ENCODE measurements at regions not wholly inside any gene's neighbourhood (a gene's known extent, or its start where the extent isn't known, plus 50 kb on each side); places are given as distances from the start of the nearest gene placed in this dataset.

DNA sequence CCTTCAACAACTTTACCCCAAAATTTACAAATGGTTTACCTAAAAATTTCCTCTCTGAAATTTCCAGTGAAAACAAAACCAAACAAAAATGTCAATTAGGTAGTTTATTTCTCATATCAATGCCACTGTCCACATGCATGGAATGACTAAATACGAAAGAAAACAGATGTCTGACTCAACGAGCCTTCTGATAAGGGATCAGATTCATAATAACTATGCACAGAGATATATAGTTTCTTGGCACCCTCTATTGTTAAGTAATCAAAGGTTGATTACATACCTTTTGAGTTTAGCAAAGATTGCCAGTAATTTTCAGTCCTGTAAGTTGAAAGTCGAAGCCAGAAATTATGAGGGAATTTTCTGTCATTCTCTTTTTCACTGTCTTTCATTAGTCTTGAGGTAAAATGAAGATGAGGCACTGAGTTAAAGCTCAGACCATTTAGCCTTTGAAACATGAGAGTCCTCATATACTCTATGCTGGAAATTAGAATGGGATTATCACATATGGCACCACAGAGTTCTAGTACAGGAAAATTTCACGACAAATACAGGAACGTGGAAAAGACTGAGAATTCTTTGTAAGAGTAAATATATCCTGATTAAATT lies 519.1 kb upstream of the ANKRD30A start:
- Histone ChIP-seq H3K4me3 (no peak overlapping the region), H3K27me3 (no peaks in the 10 kb centered on the region), H3K27ac (no peak overlapping the region), H3K4me1 (no peaks in the 10 kb centered on the region), H3K36me3 (no peaks in the 10 kb centered on the region), H3K9me3 (no peaks in the 10 kb centered on the region)
- no peak for DNase-seq
- 66 to 71% methylated on average over 5 of the region's 5 CpGs for WGBS, 2 donors
- TF ChIP-seq, protein P1, sequence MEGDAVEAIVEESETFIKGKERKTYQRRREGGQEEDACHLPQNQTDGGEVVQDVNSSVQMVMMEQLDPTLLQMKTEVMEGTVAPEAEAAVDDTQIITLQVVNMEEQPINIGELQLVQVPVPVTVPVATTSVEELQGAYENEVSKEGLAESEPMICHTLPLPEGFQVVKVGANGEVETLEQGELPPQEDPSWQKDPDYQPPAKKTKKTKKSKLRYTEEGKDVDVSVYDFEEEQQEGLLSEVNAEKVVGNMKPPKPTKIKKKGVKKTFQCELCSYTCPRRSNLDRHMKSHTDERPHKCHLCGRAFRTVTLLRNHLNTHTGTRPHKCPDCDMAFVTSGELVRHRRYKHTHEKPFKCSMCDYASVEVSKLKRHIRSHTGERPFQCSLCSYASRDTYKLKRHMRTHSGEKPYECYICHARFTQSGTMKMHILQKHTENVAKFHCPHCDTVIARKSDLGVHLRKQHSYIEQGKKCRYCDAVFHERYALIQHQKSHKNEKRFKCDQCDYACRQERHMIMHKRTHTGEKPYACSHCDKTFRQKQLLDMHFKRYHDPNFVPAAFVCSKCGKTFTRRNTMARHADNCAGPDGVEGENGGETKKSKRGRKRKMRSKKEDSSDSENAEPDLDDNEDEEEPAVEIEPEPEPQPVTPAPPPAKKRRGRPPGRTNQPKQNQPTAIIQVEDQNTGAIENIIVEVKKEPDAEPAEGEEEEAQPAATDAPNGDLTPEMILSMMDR (IDR thresholded peaks at IDR 0.05): no peak
- TF ChIP-seq POLR2A (IDR thresholded peaks at IDR 0.05): no peak
- intact Hi-C loops (cut with DNase I): no loop called here

DNA sequence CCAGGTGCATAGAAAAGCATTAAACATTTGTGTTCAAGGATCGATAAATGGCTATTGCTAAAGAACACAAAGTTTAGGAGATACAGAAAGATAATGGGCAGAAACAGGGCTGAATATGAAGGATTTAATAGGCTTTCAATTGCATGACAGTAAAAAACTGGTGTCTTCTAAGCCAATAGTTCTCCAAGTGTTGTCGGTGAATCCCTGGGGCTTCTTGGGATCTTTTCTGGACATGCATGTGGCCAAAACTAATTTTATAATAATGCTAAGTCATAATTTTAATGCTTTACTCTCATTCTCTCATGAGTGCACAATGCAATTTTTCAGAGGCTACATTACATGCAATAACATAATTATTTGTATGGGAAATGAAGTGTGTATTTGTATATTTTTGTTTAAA lies 521.1 kb upstream of the ANKRD30A start:
- Histone ChIP-seq H3K27me3 (no peaks in the 10 kb centered on the region), H3K36me3 (no peaks in the 10 kb centered on the region), H3K4me3 (no peak overlapping the region), H3K9me3 (no peaks in the 10 kb centered on the region), H3K27ac (no peak overlapping the region), H3K4me1 (no peaks in the 10 kb centered on the region)
- WGBS, 2 donors: 82 to 85% methylated on average over 2 of the region's 2 CpGs
- intact Hi-C loops (cut with DNase I): no loop called here
- no peak for DNase-seq
- TF ChIP-seq POLR2A (IDR thresholded peaks at IDR 0.05): no peak
- TF ChIP-seq, protein P1 (IDR thresholded peaks at IDR 0.05): no peak

DNA sequence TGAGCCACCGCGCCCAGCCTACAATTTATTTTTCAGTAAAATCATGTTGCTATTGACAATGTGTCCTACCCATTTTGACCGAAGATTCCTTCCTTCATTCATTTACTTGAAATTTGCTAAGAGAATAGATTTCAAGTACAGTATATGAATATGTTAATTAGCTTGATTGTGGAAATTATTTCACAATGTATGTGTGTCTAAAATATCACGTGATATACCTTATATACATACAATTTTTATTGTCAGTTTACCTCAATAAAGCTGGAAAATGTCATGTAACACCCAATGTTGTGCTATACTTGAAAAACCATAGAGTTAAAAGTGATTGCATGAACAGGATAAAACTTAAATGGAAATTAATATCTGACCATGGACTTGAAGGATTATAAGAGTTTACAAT lies 521.7 kb upstream of the ANKRD30A start:
- no peak overlapping the region for H3K4me3 ChIP-seq
- no peak for DNase-seq
- 89 to 98% methylated on average over 4 of the region's 4 CpGs for WGBS, 2 donors
- H3K36me3 ChIP-seq: no peaks in the 10 kb centered on the region
- H3K27ac ChIP-seq: no peak overlapping the region
- no peaks in the 10 kb centered on the region for H3K4me1 ChIP-seq
- H3K27me3 ChIP-seq: no peaks in the 10 kb centered on the region
- intact Hi-C loops (cut with DNase I): no loop called here
- TF ChIP-seq, protein P1 (IDR thresholded peaks at IDR 0.05): no peak
- no peak for TF ChIP-seq POLR2A (IDR thresholded peaks at IDR 0.05)
- H3K9me3 ChIP-seq: no peaks in the 10 kb centered on the region

DNA sequence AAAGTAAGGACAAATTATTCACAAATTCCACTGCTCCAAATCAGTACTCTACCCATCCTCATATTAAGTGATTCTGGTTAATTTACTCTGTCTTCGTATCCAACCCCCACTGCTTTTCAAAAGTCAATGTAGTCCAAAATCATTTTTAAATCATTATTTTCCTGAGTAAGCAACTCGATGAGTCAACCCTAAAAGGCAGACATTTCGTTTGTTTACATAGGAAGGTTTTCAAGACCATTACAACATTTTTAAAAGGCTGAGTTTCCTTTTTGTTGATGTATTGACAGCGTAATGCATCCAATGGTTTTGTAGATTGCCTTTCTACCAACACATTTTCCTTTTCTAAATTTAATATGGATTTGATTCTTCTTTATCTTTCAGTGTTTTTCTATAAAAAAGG lies 523.0 kb upstream of the ANKRD30A start:
- H3K36me3 ChIP-seq: no peaks in the 10 kb centered on the region
- no peaks in the 10 kb centered on the region for H3K4me1 ChIP-seq
- no peaks in the 10 kb centered on the region for H3K9me3 ChIP-seq
- H3K27ac ChIP-seq: no peak overlapping the region
- TF ChIP-seq POLR2A (IDR thresholded peaks at IDR 0.05): no peak
- TF ChIP-seq, protein P1 (IDR thresholded peaks at IDR 0.05): no peak
- no peaks in the 10 kb centered on the region for H3K27me3 ChIP-seq
- intact Hi-C loops (cut with DNase I): no loop called here
- WGBS, 2 donors: 23 to 29% methylated on average over 4 of the region's 4 CpGs
- no peak overlapping the region for H3K4me3 ChIP-seq
- DNase-seq: no peak

DNA sequence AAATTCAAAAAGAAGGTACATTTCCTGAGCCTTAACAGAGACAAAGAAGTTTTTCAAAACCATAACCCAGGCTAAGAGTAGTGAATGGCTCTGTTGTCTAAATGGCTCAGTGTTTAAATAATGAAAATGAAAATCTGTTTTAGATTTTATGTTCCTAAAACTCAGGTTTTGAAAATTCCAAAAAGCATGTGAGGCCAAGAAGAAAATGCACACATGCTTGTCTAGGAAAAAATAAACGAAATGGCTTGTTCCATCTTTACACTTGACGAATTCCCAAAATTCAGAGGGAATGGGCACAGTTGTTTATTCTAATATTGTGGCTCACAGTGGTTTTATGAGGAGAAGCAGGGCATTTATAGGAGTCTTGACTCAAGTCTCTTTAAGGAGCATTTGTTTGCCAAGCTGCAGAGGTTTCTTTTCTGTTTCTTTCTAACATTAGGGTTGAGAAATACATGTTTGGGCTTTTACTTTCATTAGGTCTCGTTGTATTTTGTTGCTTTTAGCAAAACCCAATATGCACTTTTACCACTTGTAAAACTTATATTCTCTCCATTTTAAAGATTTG lies 527.6 kb upstream of the ANKRD30A start:
- no peaks in the 10 kb centered on the region for H3K9me3 ChIP-seq
- WGBS, 2 donors: 29 to 32% methylated on average over 3 of the region's 3 CpGs
- TF ChIP-seq POLR2A (IDR thresholded peaks at IDR 0.05): no peak
- TF ChIP-seq, protein P1 (IDR thresholded peaks at IDR 0.05): no peak

More for the DNA sequence above, 527.6 kb upstream of the ANKRD30A start:
- DNase-seq: no peak
- Histone ChIP-seq H3K27me3 (no peaks in the 10 kb centered on the region), H3K36me3 (no peaks in the 10 kb centered on the region), H3K4me1 (no peaks in the 10 kb centered on the region), H3K4me3 (no peak overlapping the region), H3K27ac (no peak overlapping the region)
- intact Hi-C loops (cut with DNase I): no loop called here
